Raji (cell line): ENCODE measurements at regions not wholly inside any gene's neighbourhood (a gene's known extent, or its start where the extent isn't known, plus 50 kb on each side); places are given as distances from the start of the nearest gene placed in this dataset.

Experiments
- POLR2A ChIP-seq: IDR thresholded peaks from 2 replicates; pipeline ENCODE4 v1.6.1; 2011; ENCODE audit warnings: low read depth, low read length, control low read depth; ENCODE audit not compliant: insufficient read depth

DNA sequence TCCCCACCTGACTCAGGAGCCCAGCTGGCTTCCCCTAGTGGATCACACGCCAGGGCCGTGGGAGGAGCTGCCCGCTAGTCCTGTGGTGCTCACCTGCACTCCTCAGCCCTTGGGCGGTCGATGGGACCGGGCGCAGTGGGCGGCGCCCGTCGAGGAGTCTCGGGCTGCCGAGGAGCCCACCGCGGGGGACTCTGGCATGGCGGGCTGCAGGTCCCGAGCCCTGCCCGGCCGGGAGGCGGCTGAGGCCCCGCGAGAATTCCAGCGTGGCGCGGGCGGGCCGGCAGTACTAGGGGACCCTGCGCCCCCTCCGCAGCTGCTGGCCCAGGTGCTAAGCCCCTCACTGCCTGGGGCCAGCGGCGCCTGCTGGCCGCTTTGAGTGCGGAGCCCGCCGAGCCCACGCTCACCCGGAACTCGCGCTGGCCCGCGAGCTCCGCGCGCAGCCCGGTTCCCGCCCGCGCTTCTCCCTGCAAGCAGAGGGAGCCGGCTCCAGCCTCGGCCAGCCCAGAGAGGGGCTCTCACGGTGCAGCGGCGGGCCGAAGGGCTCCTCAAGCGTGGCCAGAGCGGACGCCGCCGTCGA lies 367.9 kb downstream of the TYW1 start:
- no peak for TF ChIP-seq POLR2A

DNA sequence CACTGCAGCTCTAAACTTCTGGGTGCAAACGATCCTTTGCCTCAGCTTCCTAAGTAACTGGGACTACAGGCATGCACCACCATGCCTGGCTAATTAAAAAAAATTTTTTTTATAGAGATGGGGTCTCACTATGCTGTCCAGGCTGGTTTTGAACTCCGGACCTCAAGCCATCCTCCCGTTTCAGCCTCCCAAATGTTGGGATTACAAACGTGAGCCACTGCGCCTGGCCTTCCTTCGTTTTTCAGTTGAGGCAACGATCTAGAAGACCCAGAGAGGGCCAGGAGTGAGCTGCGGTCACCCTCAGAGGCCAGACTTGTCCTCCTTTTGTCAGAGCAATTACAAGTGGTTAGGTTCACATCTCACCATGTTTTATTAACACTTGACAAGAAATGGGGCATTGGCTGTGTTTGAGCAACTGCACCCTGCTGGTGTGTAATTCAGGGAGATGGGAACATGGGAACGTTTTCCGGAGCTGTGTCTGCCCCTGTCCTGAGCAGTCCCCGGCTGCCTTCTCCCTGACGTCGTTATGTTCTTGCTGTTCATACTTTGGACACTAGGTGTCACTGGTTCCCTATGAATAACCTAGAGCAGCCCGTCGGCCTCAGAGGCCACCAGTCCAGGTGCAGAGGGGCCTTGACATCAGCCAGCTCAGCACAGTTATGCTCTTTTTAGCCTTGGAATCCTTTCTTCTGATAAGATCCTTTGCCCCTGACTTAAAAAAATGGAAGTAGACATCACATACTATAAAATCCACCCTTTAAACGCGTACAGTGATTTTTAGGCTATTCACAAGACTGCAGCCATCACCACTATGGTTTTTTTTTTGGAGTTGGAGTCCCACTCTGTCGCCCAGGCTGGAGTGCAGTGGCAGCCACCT lies 375.0 kb downstream of the TYW1 start:
- no peak for TF ChIP-seq POLR2A

DNA sequence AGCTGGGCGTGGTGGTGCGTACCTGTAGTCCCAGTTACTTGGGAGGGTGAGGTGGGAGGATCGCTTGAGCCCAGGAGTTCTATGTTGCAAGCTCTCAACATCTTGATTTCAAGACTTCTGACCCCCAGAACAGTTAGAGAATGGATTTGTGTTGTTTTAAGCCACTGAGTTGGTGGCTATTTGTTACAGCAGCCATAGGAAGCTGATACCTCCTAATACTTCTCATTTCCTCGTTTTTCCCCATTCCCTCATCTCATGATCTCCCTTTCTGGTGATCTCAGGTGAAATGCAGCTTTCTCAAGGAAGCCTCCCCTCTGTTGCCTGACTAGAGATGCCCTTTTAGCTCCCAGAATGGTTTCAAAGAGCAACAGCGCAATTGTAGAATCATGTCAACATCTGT lies 378.8 kb downstream of the TYW1 start:
- TF ChIP-seq POLR2A, result no peak

DNA sequence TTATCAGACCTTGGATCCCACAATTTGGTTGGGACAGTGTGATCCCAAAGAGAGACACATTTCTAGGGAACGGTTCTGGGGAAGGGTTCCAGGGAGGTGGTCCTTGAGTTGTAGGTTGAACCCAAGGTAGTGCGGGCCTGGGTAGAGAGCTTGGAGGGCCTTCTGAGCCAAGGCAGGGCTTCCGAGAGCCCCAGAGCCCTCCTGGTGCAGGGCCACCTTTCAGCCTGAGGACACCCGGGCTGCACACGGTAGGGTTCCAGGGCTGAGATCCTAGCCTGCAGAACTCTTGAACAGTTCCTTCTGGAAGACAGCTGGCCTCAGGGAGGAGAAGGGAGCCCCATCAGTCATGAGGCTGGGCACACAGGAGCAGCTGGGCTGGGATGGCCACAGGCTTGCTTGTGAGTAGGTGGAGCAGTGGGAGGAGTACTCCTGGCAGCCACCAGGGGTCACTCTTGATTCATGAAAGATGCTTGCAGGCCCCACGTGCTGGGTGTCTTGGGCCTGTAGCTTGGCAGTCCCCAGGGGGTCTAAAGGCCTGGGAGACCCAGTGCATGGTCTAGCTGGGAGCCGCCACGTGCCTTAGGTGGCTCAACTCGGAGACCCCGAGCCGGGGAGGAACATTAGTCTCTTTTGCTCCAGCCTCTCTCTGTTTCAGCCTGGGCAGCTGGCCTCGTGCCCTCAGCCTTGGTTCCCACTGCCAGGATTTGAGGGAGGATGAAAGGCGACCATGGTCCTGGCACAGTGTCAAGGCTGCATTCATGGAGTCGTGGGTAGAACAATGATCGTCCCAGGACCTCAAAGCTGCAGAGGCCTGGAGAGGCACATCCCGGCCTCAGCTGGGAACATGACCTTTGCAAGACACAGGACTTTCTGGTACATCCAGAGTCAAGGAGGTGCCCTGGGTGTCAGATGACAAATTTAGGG lies 381.6 kb downstream of the TYW1 start:
- TF ChIP-seq POLR2A, result no peak

DNA sequence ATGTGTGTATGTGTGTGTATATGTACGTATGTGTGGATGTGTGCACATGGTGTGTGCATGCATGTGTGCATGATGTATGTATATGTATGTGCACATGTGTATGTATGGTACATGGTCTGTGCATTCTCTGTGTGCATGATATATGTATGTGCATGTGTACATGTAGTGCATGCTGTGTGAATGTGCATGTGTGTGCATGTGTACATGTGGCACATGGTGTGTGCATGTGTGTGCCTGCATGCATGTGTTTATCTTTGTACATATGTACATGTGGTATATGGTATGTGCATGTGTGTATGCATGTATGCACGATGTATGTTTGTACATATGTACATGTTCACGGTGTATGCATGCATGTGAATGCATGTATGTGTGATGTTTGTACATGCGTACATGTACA lies 383.7 kb downstream of the TYW1 start:
- TF ChIP-seq POLR2A, result no peak

DNA sequence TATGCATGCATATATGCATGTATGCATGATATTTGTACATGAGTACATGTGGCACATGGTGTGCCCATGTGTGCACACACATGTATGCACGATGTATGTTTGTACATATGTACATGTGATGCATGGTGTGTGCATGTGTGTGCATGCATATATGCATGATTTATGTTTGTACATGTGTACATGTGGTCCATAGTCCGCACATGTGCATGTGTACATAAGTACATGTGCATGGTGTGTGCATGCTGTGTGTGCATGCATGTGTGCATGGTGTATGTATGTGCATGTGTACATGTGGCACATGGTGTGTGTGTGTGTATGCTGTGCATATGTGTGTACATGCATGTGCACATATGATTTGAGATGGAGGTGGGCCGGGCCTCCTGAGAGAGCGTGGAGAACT lies 384.2 kb downstream of the TYW1 start:
- TF ChIP-seq POLR2A, result no peak

DNA sequence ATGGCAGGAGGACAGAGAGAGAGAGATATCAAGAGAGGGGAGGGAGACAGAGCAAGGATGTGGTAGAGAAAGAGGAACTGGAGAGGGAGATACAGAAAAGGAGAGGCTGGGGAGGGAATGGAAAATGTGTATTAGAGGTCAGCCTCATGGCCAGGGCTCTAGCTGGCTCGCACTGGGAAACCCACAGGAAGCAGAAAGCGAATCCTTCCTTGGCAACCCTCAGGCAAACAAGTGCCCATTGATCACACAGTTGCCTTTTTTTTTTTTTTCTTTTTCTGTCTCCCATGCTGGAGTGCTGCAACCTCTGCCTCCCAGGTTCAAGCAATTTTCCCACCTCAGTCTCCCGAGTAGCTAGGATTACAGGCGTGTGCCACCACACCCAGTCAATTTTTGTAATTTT lies 391.2 kb downstream of the TYW1 start:
- no peak for TF ChIP-seq POLR2A

DNA sequence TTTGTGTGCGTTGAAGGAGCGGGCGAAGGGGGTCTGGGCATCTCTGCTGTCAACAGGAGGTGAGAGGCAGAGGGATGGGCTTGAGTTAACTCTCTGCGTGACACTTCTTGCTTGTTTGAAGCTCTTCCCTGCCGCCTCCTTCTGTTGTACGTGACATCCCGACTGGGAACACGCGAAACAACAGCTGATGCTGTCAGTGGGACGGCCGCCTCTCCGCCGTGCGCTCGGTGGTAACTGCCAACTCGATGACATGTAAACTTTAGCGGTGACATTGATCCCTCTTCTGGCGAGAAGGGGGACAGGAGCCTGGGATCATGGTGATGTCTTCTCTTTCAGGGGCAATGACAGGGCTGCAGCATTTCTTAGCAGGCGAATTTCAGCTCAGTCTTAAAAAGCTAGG lies 394.5 kb downstream of the TYW1 start:
- no peak for TF ChIP-seq POLR2A

DNA sequence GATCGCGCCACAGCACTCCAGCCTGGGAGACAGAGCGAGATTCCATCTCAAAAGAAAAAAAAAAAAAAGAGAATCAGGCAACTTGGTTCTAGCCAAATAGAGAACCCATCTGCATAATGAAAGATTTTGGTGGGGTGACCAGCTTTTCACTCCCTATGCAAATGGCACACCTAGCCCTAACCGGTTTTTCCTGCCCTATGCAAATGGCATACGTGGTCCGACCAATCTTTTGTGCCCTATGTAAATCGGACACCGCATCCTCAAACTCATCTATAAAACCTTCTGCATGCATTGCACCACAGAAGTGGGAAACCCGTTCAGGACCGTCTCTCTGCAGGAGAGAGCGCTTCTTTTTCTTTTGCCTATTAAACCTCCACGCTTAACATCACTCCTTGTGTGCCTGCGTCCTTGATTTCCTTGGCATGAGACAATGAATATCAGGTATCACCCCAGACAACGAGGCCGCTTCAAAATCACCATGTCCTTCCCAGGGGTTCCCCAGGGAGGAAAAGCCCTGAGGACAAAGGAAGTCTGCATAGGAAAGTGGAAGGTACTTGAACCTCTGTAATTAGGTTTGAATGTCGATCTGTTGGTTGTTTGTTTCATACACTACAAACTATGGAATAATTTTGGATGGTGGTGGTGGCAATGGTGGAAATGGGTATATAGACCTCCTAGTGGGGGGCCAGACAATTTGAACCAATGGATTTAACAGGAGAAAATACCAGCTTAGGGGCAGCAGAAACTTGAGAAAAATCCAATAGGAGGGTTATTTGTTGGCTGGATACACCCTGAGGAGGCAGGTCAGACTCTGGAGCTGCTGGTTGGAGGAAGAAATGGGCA lies 396.2 kb downstream of the TYW1 start:
- TF ChIP-seq POLR2A, result no peak

DNA sequence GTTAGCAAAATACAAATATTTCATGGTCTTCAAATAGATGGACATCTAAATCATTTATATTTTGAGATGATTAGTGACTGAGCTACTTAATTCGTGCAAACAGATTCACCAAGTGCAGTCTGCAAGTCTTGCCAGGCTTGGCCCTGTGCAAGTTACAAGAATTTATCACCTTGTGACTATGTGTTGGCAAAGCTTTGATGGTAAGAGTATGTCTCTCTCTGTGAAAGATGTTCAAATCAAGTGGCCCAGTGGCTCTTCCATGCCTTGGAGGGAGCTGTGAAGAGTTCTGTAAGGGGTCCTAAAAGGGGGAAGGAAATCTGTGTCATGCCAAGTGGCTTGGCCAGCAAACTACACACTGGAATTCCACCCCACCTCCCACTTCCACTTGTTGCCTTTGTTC lies 397.3 kb downstream of the TYW1 start:
- no peak for TF ChIP-seq POLR2A

DNA sequence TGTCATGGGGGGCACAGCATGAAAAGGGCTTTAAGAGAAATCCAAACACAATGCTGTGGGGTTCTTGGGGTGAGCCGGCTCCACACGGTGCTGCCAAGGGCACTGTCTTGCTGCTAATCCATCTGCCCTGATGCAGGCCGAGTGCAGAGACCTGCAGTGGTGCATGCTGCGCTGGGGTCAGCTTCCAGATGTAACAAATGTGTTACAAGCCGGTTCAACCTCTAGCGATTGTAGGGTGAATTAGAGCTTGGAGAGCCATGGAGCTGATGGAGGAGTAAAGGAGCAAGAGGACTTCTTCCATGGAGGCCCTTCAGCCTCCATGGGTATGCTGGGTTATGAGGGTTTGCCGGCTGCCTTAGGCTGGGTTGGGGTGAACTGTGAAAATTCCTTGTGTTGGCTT lies 402.3 kb downstream of the TYW1 start:
- TF ChIP-seq POLR2A, result no peak

DNA sequence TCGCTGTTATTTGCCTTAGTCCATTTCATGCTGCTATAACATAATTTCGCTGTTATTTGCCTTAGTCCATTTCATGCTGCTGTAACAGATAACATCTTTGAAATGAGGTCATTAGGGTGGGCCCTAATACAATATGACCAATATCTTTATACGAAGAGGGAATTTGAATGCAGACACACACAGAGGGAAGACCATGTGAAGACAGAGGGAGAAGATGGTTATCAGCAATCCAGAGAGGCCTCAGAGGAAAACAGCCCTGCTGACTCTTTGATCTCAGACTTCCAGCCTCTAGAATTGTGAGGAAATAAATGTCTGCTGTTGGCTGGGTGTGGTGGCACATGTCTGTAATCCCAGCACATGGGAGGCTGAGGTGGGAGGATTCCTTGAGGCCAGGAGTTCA lies 404.9 kb downstream of the TYW1 start:
- no peak for TF ChIP-seq POLR2A

DNA sequence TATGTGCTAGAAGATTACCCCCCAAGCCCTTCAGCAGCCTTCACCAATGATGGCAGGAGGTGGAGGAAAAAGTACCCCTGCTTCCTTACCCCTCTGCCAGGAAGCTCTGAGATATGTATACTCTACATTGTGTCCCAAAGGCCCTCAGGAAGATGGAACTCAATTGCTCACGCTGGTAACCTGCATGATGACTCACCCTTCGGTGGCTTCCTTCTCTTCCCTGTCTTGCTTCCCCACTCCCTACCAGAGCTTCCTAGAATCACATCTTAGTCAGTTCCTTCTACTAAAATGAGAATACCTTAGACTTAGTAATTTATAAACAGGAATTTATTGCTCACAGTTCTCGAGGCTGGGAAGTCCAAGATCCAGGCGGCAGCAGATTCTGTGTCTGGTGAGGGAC lies 405.6 kb downstream of the TYW1 start:
- no peak for TF ChIP-seq POLR2A

DNA sequence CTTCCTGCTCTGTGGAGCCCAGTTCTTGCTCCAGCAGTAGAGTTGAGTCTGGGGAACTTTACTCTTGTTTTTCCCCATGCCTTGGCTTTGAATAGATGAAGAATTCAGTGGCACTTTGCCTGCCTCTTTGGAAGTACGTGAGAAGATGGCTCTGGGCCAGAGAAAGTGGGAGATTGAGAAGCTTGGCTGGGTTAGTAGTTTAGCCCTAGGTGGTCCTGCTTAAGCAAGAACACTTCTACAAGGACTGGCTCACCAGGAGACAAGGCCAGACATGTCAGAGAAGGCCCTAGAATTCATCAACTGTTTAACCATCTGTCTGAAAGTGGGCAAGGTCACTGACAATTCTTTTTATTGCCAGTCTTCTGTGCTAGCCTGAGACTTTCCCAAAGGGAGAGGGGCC lies 410.3 kb downstream of the TYW1 start:
- no peak for TF ChIP-seq POLR2A
